ENCODE measurements at regions not wholly inside any gene's neighbourhood (a gene's known extent, or its start where the extent isn't known, plus 50 kb on each side); places are given as distances from the start of the nearest gene placed in this dataset.
"Not testable (repeated sequence)": the region's sequence is repeated elsewhere in the genome, so short reads cannot be mapped to it uniquely, and the experiment has no call there.

- no peak for DNase-seq
These were observed 72.7 kb upstream of the H2AZ1 start for GRCh38 chr4:100022792-100023222.

DNA sequence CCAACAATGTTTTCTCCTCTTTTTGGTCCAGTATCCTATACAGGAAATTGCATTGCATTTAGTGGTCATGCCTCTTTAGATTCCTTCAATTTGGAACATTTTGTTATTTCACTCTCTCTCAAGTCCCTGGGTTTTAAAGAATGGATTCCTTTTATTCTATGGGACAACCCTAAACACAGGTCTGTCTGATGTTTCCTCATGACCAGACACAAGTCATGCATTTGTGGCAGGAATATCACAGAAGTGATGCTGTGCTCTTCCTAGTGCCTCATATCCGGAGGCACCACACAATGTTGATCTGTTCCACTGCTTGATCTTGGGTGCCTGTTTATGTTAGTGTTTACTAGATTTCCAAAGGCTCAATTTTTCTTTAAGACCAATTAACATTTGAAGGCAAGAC, 69.7 kb upstream of the H2AZ1 start:
- DNase-seq: no peak

GRCh38 chr4:100017637-100018310, 67.7 kb upstream of the H2AZ1 start:
- no peak for DNase-seq

DNA sequence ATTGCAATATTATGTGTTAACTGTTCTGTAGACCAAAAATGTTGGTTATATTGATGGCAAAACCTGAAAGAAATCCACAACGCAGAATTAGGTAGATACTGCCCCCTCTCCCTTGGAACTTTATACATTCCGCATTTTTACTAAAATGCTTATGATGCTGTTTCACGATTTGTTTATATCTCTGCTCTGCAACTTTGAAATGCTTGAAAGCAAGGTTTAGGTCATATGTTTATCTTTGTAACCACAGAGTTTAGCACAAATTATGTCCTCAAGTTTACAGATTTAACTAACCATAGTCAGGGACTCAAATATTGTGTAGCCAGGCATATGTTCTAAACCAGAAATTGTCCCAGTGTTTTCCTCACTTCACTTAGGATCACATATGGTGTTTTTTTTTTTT, 66.1 kb upstream of the H2AZ1 start:
- no peak for DNase-seq

DNA sequence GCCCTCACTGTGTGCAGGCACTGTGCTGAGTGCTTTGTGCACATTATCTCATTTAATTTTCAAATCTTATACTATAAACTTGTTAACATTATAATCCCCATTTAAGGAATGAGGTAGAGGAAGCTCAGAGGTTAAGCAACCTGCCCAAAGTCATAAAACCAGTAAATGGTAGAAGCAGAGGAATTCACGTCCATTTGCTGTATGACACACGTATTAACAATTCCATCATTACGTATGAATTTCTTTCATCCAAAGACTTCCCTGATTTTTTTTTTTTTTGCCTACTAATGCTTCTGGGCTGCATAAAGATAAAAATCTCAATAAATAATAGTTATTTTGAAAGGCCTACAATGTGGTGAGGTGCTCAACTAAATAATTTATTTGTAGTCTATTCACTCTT, 64.5 kb upstream of the H2AZ1 start:
- no peak for DNase-seq

DNA sequence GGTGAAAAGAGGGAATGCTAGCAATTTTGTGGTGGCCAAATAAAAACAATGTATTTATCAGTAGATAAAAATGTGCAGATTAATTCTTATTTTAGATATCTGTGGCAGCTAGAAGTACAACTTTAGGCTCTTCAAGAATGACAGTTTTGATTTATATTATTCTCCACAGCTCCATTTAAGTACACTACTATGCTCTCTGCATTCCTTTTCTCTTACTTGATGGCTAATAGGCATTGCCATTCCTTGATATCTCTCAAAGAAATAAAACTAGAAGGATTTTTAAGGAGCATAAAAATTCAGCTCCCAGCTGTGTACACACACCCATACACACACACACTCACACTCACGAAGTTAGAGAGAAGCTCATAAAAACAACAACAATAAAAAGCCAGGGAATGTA, 59.4 kb upstream of the H2AZ1 start:
- DNase-seq: no peak

GRCh38 chr4:100008048-100008447, 58.0 kb upstream of the H2AZ1 start:
- no peak for DNase-seq

- DNase-seq: not testable (repeated sequence)
These were observed 56.1 kb upstream of the H2AZ1 start for GRCh38 chr4:100006161-100006560.
